ENCODE measurements at regions not wholly inside any gene's neighbourhood (a gene's known extent, or its start where the extent isn't known, plus 50 kb on each side); places are given as distances from the start of the nearest gene placed in this dataset.

- no peak for DNase-seq
Measured at GRCh38 chr2:8629402-8629801, 52.5 kb upstream of the ID2 start.

- DNase-seq: no peak
Measured at GRCh38 chr2:8630676-8631464, 51.0 kb upstream of the ID2 start.

GRCh38 chr2:8631465-8632005 is 50.3 kb upstream of the ID2 start:
- DNase-seq: no peak
